Stimulated activated naive CD8-positive, alpha-beta T cell treated with anti-CD3 and anti-CD28 coated beads, Interleukin-15, amount 100 ng/mL, for 72 hours (primary cell): ENCODE measurements at regions not wholly inside any gene's neighbourhood (a gene's known extent, or its start where the extent isn't known, plus 50 kb on each side); places are given as distances from the start of the nearest gene placed in this dataset.

Source experiments
- ATAC-seq: fragments of 150-1000 bp; cut with Tn5 transposase; 2 replicates; pipeline ENCODE4 v1.10.0; 2021; ENCODE audit warnings: mild to moderate bottlenecking, moderate library complexity
- DNase-seq, 2 donors: peaks; one replicate each; pipeline ENCODE4 v3.0.0; 2021 to 2022
- H3K27ac Mint-ChIP-seq, 2 donors: one replicate each; pipeline ENCODE4 v1.8.0; 2022; ENCODE audit warnings: mild to moderate bottlenecking in 2 of 2, mixed read lengths in 2 of 2, moderate library complexity in 2 of 2
- H3K27me3 Mint-ChIP-seq: one replicate; pipeline ENCODE4 v1.8.0; 2022; ENCODE audit warnings: mixed read lengths
- H3K4me1 Mint-ChIP-seq: one replicate; pipeline ENCODE4 v1.8.0; 2022; ENCODE audit warnings: mild to moderate bottlenecking, mixed read lengths
- H3K4me3 Mint-ChIP-seq, 2 donors: one replicate each; pipeline ENCODE4 v1.8.0; 2022; ENCODE audit warnings: mild to moderate bottlenecking in 2 of 2, mixed read lengths in 2 of 2, moderate library complexity in 1 of 2
- H3K9me3 Mint-ChIP-seq, 2 donors: one replicate each; pipeline ENCODE4 v1.8.0; 2022; ENCODE audit warnings: mixed read lengths in 2 of 2

GRCh38 chr4:159743971-159744370 is 641.1 kb downstream of the RAPGEF2 start:
- H3K9me3 Mint-ChIP-seq = peaks cover 18 to 19% of the 10 kb centered on the region in 2 donors
- DNase-seq = no peak

DNA sequence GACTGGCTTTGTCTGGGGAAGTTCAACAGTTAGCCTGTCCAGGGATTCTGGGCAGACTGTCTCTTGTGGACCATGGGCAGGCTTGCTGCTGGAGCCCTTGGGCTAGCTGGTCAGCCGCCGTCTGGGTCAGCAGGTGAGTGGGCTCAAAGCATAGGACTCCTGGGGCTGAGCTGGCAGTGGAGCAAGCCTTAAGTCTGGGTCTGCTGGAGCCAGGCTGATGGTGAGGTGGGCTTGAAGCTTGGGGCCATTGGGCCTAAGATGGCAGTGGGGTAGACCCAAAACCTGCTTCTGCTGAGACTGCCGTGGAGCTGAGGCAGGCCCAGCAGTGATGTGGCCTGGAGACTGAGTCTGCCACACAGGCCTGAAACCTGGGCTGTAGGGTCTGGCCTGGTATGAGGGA is 645.1 kb downstream of the RAPGEF2 start:
- no peaks in the 10 kb centered on the region for H3K27me3 Mint-ChIP-seq
- H3K27ac Mint-ChIP-seq = no peak overlapping the region
- DNase-seq (no peak), ATAC-seq (peak; percentile 15)
- H3K9me3 Mint-ChIP-seq = peaks cover 0 to 7% of the 10 kb centered on the region in 2 donors
- H3K4me1 Mint-ChIP-seq = no peaks in the 10 kb centered on the region
- H3K4me3 Mint-ChIP-seq = no peak overlapping the region

More at GRCh38 chr4:159743971-159744370, 641.1 kb downstream of the RAPGEF2 start:
- no peak for ATAC-seq
- Mint-ChIP-seq H3K27ac (peak overlapping the region in 1 of 2 donors; percentile 3), H3K27me3 (no peaks in the 10 kb centered on the region), H3K4me1 (no peaks in the 10 kb centered on the region), H3K4me3 (no peak overlapping the region)

DNA sequence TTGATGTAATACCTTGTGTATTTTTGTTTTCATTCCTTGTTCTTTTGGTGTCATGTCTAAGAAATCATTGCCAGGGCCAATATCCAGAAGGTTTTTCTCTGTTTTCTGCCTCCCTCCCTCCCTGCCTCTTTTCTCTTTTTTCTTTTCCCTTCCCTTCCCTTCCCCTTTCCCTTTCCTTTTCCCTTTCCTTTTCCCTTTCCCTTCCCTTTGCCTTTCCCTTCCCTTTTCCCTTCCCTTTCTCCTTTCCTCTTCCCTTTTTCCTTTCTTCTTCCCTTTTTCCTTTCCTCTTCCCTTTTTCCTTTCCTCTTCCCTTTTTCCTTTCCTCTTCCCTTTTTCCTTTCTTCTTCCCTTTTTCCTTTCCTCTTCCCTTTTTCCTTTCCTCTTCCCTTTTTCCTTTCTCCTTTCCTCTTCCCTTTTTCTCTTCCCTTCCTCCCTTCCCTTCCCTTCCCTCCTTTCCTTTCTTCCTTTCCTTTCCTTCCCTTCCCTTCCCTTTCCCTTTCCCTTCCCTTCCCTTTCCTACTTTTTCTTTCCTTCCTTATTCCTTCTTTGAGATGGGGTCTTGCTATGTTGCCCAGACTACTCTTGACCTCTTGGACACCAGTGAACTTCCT is 646.1 kb downstream of the RAPGEF2 start:
- Mint-ChIP-seq H3K9me3 (peaks cover 4 to 7% of the 10 kb centered on the region in 2 donors), H3K27me3 (no peaks in the 10 kb centered on the region), H3K27ac (no peak overlapping the region), H3K4me3 (no peak overlapping the region), H3K4me1 (no peaks in the 10 kb centered on the region)
- DNase-seq (no peak), ATAC-seq (no peak)

GRCh38 chr4:159757499-159757898 is 654.6 kb downstream of the RAPGEF2 start:
- H3K4me1 Mint-ChIP-seq = no peaks in the 10 kb centered on the region
- H3K27me3 Mint-ChIP-seq = no peaks in the 10 kb centered on the region
- DNase-seq (no peak), ATAC-seq (no peak)
- no peak overlapping the region for H3K4me3 Mint-ChIP-seq
- H3K9me3 Mint-ChIP-seq = peaks cover 0 to 11% of the 10 kb centered on the region in 2 donors
- no peak overlapping the region for H3K27ac Mint-ChIP-seq

GRCh38 chr4:159758061-159758460 is 655.2 kb downstream of the RAPGEF2 start:
- H3K4me1 Mint-ChIP-seq = no peaks in the 10 kb centered on the region
- no peak for DNase-seq
- ATAC-seq = no peak
- no peaks in the 10 kb centered on the region for H3K27me3 Mint-ChIP-seq
- H3K4me3 Mint-ChIP-seq = no peak overlapping the region
- peaks cover 0 to 11% of the 10 kb centered on the region in 2 donors for H3K9me3 Mint-ChIP-seq
- H3K27ac Mint-ChIP-seq = no peak overlapping the region

DNA sequence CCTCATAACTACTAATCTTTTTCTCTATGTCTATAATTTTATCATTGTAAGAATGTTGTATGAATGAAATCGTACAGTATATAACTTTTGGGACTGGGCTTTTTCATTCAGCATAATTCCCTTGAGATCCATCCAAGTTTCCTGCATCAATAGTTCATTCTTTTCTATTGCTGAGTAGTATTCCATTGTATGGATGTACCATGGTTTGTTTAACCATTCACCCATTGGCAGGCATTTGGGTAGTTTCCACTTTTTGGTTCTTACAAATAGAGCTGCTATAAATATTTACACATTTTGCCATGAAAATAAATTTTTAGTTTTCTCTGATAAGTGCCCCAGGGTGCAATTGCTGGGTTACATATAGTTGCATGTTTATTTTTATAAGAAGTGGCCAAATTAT is 659.8 kb downstream of the RAPGEF2 start:
- DNase-seq (no peak), ATAC-seq (no peak)
- H3K27me3 Mint-ChIP-seq = no peaks in the 10 kb centered on the region
- H3K27ac Mint-ChIP-seq = no peak overlapping the region
- H3K4me3 Mint-ChIP-seq = no peak overlapping the region
- no peaks in the 10 kb centered on the region for H3K9me3 Mint-ChIP-seq
- no peaks in the 10 kb centered on the region for H3K4me1 Mint-ChIP-seq

GRCh38 chr4:159764343-159764952 is 661.6 kb downstream of the RAPGEF2 start:
- Mint-ChIP-seq H3K27me3 (no peaks in the 10 kb centered on the region), H3K4me1 (no peaks in the 10 kb centered on the region), H3K4me3 (no peak overlapping the region), H3K9me3 (no peaks in the 10 kb centered on the region), H3K27ac (no peak overlapping the region)
- ATAC-seq (no peak), DNase-seq (no peak)

DNA sequence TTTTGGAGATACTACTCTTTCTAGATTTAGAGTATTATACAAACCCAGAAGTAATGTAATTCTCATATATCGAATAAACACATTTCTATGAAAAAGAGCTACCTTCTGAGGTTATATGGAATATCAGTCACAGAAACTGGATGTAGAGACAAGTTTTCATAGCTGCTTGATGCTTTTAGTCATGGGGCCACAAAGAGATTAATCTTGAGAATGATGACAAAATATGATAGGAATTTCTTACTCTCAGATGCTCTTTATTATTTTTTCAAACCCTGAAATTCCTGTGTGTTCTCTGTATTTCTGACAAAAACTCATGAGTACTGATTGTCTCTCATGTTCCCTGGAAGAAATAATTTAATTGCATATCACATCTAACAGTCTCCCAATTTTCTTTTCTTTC is 662.5 kb downstream of the RAPGEF2 start:
- H3K27ac Mint-ChIP-seq = no peak overlapping the region
- ATAC-seq (no peak), DNase-seq (no peak)
- H3K27me3 Mint-ChIP-seq = no peaks in the 10 kb centered on the region
- H3K4me3 Mint-ChIP-seq = no peak overlapping the region
- H3K4me1 Mint-ChIP-seq = no peaks in the 10 kb centered on the region
- no peaks in the 10 kb centered on the region for H3K9me3 Mint-ChIP-seq

DNA sequence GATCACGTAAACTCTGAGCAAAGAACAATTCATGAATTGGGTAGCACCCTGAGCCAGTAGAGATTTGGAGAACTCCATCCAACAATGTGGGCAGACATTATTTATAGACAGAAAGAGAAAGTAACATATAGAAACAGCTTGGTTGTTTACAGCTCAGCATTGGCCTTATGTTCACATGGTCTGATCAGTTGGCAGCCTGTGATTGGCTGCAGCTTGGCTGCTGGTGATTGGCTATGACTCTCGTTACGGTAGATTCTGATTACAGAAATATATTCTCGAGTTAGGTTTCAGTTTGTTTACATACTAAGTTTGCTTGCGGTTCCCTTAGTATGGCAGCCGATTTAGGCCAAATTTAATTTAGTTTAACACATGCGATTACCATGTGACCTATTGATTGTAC is 663.4 kb downstream of the RAPGEF2 start:
- no peak for ATAC-seq
- no peak overlapping the region for H3K4me3 Mint-ChIP-seq
- H3K27me3 Mint-ChIP-seq = no peaks in the 10 kb centered on the region
- H3K4me1 Mint-ChIP-seq = no peaks in the 10 kb centered on the region
- H3K9me3 Mint-ChIP-seq = no peaks in the 10 kb centered on the region
- no peak overlapping the region for H3K27ac Mint-ChIP-seq
- no peak for DNase-seq

GRCh38 chr4:159767406-159767805 is 664.5 kb downstream of the RAPGEF2 start:
- Mint-ChIP-seq H3K27ac (no peak overlapping the region), H3K4me3 (no peak overlapping the region), H3K27me3 (no peaks in the 10 kb centered on the region), H3K9me3 (no peaks in the 10 kb centered on the region), H3K4me1 (no peaks in the 10 kb centered on the region)
- ATAC-seq (no peak), DNase-seq (no peak)

- no peaks in the 10 kb centered on the region for H3K4me1 Mint-ChIP-seq
- ATAC-seq = no peak
- no peak overlapping the region for H3K27ac Mint-ChIP-seq
- DNase-seq = no peak
- H3K27me3 Mint-ChIP-seq = no peaks in the 10 kb centered on the region
- H3K4me3 Mint-ChIP-seq = no peak overlapping the region
- H3K9me3 Mint-ChIP-seq = peaks cover 0 to 3% of the 10 kb centered on the region in 2 donors
Observed at GRCh38 chr4:159768016-159768415, 665.1 kb downstream of the RAPGEF2 start.

DNA sequence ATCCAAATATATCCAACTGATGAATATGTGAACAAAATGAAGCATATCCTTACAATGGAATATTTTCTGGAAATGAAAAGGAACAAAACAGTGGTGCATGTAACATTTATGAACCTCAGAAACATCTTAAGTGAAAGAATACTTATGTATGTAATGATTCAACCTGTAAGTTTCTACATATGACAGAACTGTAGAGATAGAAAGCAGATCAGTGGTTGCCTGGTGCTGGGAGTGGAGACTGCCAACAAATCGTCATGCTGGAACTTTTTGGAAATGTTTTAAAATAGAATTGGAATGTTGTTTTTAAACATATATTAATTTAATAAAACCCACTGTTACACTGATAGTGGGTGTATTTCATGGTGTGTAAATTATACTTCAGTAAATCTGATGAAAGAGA is 667.5 kb downstream of the RAPGEF2 start:
- H3K9me3 Mint-ChIP-seq = peaks cover 0 to 3% of the 10 kb centered on the region in 2 donors
- ATAC-seq = no peak
- no peak overlapping the region for H3K4me3 Mint-ChIP-seq
- no peaks in the 10 kb centered on the region for H3K27me3 Mint-ChIP-seq
- no peaks in the 10 kb centered on the region for H3K4me1 Mint-ChIP-seq
- DNase-seq = no peak
- H3K27ac Mint-ChIP-seq = no peak overlapping the region

- no peak overlapping the region for H3K27ac Mint-ChIP-seq
- no peaks in the 10 kb centered on the region for H3K4me1 Mint-ChIP-seq
- H3K27me3 Mint-ChIP-seq = no peaks in the 10 kb centered on the region
- H3K4me3 Mint-ChIP-seq = no peak overlapping the region
- H3K9me3 Mint-ChIP-seq = peaks cover 0 to 3% of the 10 kb centered on the region in 2 donors
- DNase-seq = no peak
- ATAC-seq = no peak
Observed at GRCh38 chr4:159770969-159771368, 668.1 kb downstream of the RAPGEF2 start.

- DNase-seq = no peak
- peak overlapping the region in 1 of 2 donors; percentile 9 for H3K27ac Mint-ChIP-seq
- H3K4me1 Mint-ChIP-seq = no peaks in the 10 kb centered on the region
- H3K27me3 Mint-ChIP-seq = no peaks in the 10 kb centered on the region
- peaks cover 0 to 3% of the 10 kb centered on the region in 2 donors for H3K9me3 Mint-ChIP-seq
- no peak for ATAC-seq
- no peak overlapping the region for H3K4me3 Mint-ChIP-seq
Observed at GRCh38 chr4:159776961-159777360, 674.1 kb downstream of the RAPGEF2 start.

DNA sequence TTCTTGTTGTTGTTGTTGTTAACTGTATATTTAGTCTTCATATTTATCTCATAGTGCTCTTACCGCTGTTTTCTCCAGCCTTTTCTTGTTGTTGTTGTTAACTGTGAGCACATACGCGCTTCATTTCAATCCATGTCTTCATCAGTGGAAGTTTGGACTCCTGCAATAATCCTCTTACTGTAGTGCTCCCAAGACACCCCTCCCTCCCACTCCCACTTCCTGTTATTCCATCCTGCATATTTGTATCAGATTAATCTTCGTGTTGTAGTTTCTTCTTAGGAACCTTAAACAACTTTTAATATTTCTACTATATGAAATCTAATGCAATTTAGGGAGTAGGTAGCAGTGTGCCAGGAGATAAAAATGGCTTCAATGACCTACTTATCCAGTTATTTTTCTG is 674.8 kb downstream of the RAPGEF2 start:
- H3K4me1 Mint-ChIP-seq = no peaks in the 10 kb centered on the region
- H3K9me3 Mint-ChIP-seq = peaks cover 0 to under 1% of the 10 kb centered on the region in 2 donors
- H3K4me3 Mint-ChIP-seq = no peak overlapping the region
- no peak for DNase-seq
- no peaks in the 10 kb centered on the region for H3K27me3 Mint-ChIP-seq
- no peak overlapping the region for H3K27ac Mint-ChIP-seq
- ATAC-seq = no peak

DNA sequence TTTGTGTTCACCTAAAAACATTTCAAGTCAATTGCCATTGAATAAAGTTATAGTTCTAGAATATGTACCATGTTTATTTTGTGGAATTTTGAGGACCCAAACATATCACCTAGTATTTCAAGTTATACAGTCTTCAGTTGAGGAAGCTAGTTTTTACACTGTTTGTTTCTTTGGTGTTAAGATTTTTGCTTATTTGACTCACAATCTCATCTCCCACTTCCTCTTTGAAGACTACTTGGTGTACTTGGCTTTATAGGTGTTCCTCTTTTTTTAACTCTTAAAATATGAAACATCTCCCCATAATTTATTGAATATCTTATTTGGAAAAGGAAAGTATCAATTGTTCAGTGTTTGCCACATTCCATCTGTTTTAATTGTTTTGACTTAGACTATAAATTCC is 675.4 kb downstream of the RAPGEF2 start:
- Mint-ChIP-seq H3K27ac (no peak overlapping the region), H3K4me1 (no peaks in the 10 kb centered on the region), H3K4me3 (no peak overlapping the region), H3K9me3 (no peaks in the 10 kb centered on the region), H3K27me3 (no peaks in the 10 kb centered on the region)
- ATAC-seq = no peak
- no peak for DNase-seq

DNA sequence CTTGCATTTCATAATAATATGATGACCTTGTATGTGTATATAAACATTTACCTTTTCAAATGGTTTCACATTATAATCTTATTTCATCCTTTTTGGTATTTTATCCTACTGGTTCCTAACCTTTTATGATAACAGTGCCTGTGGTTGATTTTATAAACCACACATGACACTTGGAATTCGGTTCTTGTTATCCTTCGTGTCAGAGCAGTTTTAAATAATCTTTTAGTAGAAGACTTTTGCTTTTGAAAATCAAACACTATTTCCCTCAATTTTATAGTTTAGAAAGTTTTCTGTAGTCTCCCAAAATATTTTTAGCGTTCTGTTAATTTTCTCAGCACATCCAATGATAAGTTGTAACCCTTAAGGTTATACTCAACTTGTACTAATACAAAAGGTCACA is 676.8 kb downstream of the RAPGEF2 start:
- no peak overlapping the region for H3K4me3 Mint-ChIP-seq
- H3K4me1 Mint-ChIP-seq = no peaks in the 10 kb centered on the region
- no peak for DNase-seq
- H3K27me3 Mint-ChIP-seq = no peaks in the 10 kb centered on the region
- H3K27ac Mint-ChIP-seq = no peak overlapping the region
- no peak for ATAC-seq
- no peaks in the 10 kb centered on the region for H3K9me3 Mint-ChIP-seq
